A673 (cell line): ENCODE measurements at regions not wholly inside any gene's neighbourhood (a gene's known extent, or its start where the extent isn't known, plus 50 kb on each side); places are given as distances from the start of the nearest gene placed in this dataset.

Source experiments
- CTCF ChIP-seq: fragments of 300-800, 200-600 bp; sonication (generic); conservative IDR thresholded peaks from 2 replicates; pipeline ENCODE4 v1.5.1; 2017; ENCODE audit warnings: low read depth, mild to moderate bottlenecking, antibody characterized with exemption, low read length, moderate library complexity, mixed read lengths
- EZH2 ChIP-seq: fragments of 200-600 bp; sonication (generic); IDR thresholded peaks from 2 replicates; pipeline ENCODE4 v1.6.1; 2017; ENCODE audit warnings: borderline replicate concordance, low read depth, mild to moderate bottlenecking, mixed read lengths, antibody characterized with exemption, low read length; ENCODE audit not compliant: poor library complexity, severe bottlenecking

GRCh38 chr6:95352064-95352795 is 225.1 kb upstream of the MANEA start:
- TF ChIP-seq CTCF (peak; percentile 48; the same call in 1 of the 2 replicates), EZH2 (no peak)
